ENCODE measurements at regions not wholly inside any gene's neighbourhood (a gene's known extent, or its start where the extent isn't known, plus 50 kb on each side); places are given as distances from the start of the nearest gene placed in this dataset.

DNA sequence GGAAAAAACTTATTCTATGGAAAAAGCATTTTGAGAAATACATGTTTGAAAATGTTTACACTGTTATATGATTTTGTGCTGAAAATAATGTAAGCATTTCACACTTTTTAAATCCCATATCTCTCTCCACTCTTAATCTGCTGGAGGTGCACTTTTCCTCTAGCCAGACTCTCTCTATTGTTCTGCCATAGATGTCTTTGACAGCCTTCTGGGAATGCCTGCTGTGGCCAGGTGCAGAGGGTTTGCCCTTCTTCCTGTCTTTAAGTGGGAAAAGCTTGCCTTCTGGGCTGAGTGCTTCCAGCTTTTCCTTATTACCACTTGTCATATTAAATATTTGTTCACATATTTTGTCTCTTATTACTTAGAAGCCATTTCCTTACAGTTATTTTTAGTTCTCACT, 60.1 kb upstream of the PPM1H start:
- TF ChIP-seq, protein P1, sequence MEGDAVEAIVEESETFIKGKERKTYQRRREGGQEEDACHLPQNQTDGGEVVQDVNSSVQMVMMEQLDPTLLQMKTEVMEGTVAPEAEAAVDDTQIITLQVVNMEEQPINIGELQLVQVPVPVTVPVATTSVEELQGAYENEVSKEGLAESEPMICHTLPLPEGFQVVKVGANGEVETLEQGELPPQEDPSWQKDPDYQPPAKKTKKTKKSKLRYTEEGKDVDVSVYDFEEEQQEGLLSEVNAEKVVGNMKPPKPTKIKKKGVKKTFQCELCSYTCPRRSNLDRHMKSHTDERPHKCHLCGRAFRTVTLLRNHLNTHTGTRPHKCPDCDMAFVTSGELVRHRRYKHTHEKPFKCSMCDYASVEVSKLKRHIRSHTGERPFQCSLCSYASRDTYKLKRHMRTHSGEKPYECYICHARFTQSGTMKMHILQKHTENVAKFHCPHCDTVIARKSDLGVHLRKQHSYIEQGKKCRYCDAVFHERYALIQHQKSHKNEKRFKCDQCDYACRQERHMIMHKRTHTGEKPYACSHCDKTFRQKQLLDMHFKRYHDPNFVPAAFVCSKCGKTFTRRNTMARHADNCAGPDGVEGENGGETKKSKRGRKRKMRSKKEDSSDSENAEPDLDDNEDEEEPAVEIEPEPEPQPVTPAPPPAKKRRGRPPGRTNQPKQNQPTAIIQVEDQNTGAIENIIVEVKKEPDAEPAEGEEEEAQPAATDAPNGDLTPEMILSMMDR (conservative IDR thresholded peaks at IDR 0.05; ENCODE audit: low read depth, low read length): no peak
- TF ChIP-seq EZH2 (IDR thresholded peaks at IDR 0.05; ENCODE audit: low read length, unreplicated experiment): no peak
- no peak for TF ChIP-seq EZH2phosphoT487 (IDR thresholded peaks at IDR 0.05; ENCODE audit: borderline replicate concordance, low read length)

Measured in PC-3 (cell line).